Activated CD4-positive, alpha-beta T cell treated with anti-CD3 and anti-CD28 coated beads, Interleukin-2, amount 50 U/mL, for 24 hours (primary cell): ENCODE measurements at regions not wholly inside any gene's neighbourhood (a gene's known extent, or its start where the extent isn't known, plus 50 kb on each side); places are given as distances from the start of the nearest gene placed in this dataset.
"Not testable (repeated sequence)": the region's sequence is repeated elsewhere in the genome, so short reads cannot be mapped to it uniquely, and the experiment has no call there.

Source experiments
- DNase-seq, 2 donors: peaks; one replicate each; pipeline ENCODE4 v3.0.0-alpha.2; 2020; ENCODE audit warnings: low read depth in 1 of 2, low spot score in 1 of 2

DNA sequence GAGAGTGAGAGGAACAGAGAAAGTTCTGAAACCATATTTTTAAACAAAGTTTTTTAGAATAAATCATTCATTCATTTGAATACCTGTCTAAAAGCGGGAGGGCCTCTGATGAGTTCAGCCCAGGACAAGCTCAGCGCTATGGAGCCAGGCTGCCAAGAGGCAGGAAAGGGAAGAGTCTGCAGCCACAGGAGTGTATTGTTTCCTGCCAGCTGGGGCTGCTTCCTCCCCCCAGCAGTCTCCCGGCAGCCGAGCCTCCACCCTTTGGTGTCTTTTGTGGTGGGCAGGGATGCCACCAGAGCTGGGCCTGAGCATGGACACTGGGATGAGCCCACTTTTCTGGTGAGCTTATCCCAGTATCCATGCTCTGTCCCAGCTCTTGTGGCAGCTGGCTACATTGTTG is 199.5 kb upstream of the TPRG1 start:
- DNase-seq = no peak

DNA sequence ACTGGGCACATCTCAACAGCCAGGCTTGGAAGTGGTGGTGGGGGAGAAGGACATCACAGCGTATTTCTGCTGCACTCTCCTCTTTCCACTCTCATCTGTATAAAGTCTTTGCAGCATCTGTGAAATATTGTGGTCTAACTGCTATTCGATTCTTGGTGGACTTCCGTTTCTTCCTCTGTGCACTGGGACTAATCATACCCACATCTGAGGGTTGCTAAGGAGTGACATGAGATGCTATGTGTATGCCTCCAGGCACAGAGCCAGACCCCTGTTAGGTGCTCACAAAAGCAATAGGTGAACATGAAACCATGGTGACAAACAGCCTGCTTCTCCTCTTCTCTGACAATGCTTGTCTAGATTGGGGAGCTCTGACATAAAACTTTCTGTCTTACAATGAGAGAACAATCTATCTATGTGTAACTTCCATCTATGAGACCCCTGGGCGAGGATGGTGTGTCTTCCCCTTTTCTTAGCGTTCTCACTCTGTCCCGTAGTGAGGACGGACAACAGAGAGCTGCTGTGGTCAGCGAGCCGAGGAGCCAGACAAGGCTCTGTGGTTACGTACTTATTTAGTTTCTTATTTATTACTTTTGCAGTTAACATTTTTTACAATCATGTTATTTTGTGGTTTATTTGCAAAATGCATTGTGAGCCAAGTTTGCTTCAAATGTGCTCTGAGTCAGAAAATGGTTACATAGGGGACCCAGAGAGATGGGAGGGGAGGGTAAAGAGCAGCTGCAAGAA is 196.7 kb upstream of the TPRG1 start:
- DNase-seq = no peak

DNA sequence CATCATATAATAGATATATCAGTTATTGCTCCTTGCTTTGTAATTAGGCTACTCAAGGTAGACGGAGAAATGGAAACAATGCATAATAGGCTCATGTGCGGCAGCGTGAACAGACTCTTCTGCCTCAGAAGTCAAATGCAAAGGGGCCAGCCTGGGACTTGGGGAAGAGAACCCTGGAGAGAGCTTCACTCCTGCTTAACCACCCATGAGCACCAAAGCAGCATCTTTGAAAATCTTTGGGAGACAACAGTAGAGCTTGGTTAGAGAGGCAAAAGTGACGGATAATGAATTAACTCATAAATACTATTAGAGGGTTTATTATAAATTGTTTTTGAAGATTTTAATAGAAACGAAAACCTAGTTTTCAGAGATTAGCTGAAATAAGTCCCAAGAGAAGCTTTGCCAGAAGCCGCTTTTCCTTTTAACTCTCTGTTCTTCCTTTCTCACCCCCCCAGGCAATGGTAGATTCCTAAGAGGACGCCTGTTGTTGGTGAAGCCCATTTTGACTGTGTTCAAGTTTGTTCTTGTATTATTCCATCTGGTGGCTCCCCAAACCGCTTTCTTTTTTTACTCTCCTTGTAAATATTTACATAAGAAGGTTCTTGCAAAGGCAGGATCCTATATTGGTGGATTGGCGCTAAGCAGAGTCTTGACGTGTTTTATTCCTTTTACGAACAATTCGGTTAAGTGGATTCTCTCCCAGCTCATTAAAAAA is 196.0 kb upstream of the TPRG1 start:
- no peak for DNase-seq

DNA sequence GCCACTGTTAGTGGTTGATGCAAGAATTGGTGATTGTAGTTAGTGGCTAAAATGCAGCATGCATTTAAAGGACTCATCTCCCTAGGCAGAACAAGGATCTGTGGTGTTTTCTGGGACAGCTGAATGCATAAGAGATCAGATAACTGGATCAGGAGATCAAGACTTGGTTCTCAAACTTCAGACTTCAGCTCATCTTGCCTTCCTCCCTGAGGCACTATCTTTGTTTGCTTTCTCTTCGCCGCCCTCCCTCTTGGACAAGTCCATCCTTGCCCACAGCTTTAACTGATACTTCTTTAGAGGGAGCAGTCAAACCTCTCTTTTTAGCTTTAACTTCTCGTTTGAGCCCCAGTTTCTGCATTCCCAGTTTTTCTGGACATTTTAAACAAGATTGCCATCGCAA is 195.4 kb upstream of the TPRG1 start:
- DNase-seq = no peak

DNA sequence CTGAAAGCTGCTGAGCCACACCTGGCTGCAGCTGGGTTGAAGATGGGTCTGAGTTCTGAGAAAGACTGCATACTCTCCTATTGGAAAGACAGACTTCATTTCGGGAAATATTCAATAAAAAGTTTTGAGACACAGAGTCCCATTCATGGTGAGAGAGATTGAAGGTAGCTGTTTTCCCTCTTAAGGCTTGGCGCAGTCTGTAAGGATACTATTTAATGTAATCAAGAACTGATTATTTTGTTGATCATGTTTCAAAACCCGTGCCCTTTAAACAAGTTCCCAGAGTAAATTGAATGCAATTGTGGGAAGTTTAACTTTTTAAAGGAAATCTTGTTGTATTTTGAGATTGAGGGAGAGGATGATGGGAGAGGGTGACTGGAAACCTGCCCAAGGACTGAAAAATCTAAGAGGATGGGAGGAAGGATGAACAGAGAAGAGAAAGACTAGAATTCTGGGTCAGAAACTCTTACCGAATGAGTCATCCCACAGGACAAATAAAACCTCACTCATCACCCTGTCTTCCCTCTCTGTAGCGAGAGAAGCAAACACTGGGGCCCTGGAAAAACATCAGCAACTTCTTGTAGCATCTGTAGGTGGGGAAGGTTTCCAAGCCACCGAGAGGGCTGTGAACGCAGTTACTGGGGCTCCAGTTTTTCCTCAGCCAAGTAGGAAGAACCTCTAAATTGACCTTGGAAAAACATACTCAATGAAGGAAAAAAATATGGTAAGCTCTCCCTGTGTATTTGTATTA is 193.2 kb upstream of the TPRG1 start:
- DNase-seq = no peak

DNA sequence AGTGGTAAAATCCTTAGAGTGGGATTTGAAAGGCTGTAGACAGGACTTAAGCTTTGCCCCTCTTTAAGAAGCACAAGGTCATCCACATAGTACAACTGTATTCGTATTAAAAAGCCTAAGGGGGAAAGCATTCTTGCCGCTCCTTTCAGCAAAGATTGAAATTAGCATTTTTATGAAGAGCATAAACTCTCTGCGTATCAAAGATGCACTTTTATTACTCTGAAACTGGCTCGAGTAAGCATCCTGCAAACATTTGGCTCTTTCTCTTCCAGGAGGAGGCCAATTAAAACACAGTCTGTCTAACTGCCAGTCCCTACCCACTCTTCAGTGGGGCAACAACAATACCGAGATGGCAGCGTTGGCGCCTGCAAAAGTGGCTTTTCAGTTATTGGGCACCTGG is 192.5 kb upstream of the TPRG1 start:
- DNase-seq = no peak

DNA sequence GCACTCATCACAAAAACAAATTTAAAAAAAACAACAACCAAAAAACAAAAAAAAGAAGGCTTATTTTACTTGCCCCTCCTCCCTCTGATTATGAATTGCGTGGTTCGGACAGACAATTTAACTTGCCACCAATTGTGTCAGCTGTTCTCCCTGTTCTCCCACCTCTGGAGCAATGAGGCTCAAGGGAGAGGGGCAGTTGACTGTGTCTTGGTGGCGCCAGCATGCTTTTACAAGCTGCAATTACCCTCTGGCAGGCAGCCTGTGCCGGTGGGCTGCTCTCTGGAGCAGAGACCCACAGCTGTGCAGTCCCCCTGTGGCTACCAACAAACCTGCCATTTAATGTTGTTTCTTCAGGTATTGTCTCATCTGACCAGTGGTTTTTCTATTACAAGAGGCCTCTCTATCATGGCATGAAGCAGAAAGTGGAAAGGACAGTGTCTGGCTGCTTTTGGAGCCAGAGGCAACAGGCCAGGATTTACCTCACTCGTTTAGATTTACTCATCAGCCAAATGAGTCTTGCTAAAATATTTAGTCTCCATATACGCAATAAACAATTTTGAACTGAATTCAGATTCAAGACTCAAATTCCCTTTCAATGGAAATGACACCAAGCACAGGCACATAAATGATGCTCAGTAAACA is 192.0 kb upstream of the TPRG1 start:
- no peak for DNase-seq

DNA sequence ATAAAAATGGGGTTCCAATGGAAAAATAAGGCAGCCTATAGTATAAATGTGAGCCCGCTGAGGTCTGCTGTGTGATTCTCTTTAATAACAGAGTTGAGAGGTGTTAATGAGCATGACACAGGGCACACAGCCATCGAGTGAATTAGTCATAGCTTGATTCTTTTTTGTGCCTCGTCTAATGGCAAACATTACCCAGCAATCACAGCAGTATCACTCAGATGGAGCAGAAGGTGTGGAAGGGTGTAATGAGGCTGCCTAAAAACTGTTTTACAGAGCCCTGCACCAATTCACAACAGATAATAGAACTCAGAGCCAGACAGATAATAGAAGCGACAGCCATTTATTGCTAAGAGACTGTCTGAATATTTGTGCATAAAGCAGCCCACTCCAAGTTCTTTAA is 178.6 kb upstream of the TPRG1 start:
- DNase-seq = no peak

DNA sequence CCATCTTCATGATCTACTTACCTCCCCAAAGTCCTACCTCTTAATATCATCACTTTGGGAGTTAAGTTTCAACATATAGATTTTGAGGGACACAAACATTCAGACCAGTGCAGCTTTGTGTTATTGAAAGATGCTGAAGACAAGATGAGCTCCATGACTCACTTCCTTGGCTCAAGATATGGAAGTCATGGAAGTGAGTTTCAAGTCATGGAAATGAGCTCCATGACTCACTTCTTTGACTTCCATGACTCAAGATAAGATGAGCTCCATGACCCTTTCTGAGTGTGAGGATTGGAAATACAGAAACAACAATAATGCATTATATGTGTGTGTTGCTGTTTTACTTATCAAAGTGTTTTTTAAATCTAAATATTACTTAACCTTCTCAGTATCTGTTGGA is 170.2 kb upstream of the TPRG1 start:
- no peak for DNase-seq

DNA sequence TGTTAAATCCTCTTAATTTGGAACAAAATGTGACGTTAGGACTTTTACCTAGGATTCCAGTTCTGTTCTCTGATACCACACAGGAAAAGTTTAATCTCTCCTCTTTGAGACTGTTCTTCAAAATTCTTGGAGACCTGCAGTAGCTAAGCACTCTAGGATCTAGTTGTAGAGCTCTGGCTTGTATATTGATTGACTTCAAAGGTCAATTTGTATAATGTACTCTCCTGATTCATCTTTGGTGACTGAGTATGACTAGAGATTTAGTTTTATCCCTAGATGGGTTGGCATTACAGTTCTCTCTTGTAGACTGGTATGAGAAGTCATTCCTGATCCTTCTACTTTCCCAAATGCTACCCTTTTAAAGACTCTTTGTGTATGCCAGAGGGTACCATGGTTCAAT is 168.4 kb upstream of the TPRG1 start:
- no peak for DNase-seq

DNA sequence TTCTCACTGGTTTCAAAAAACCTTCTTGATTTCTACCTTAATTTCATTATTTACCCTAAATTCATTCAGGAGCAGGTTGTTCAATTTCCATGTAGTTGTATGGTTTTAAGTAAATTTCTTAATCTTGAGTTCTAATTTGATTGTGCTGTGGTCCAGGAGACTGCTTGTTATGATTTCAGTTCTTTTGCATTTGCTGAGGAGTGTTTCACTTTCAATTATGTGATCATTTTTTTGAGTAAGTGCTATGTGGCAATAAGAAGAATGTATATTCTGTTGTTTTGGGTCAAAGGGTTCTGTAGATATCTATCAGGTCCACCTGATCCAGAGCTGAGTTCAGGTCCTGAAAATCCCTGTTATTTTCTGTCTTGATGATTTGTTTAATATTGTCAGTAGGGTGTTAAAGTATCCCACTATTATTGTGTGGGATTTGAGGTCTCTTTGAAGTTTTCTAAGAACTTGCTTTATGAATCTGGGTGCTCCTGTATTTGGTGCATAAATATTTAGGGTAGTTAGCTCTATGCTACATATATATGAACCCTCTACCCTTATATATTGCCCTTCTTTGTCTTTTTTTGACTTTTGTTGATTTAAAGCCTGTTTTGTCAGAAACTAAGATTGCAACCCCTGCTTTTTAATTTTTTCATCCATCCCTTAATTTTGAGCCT is 158.4 kb upstream of the TPRG1 start:
- no peak for DNase-seq

DNA sequence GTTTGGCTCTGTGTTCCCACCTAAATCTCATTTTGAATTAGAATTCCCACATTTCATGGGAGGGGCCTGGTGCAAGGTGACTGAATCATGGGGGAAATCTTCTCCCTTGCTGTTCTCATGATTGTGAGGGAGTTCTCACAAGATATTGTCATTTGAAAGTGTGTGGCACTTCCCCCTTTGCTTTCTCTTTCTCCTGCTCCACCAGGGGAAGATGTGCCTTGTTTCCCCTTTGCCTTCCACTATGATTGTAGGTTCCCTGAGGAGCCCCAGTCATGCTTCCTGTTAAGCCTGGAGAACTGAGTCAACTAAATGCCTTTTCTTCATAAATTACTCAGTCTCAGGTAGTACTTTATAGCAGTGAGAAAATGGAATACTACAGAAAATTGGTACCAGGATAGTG is 157.2 kb upstream of the TPRG1 start:
- no peak for DNase-seq

DNA sequence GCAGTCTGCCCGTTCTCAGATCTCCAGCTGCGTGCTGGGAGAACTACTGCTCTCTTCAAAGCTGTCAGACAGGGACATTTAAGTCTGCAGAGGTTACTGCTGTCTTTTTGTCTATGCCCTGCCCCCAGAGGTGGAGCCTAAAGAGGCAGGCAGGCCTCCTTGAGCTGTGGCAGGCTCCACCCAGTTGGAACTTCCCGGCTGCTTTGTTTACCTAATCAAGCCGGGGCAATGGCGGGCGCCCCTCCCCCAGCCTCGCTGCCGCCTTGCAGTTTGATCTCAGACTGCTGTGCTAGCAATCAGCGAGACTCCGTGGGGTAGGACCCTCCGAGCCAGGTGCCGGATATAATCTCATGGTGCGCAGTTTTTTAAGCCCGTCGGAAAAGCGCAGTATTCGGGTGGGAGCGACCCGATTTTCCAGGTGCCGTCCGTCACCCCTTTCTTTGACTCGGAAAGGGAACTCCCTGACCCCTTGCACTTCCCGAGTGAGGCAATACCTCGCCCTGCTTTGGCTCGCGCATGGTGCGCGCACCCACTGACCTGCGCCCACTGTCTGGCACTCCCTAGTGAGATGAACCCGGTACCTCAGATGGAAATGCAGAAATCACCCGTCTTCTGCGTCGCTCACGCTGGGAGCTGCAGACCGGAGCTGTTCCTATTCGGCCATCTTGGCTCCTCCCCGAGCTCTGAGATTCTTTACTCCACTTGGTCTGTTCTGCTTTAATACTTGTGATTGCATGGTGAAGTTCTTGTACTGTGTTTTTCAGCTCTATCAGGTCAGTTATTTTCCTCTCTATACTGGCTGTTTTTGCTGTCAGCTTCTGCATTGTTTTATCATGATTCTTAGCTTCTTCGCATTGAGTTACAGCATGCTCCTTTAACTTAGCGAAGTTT is 148.9 kb upstream of the TPRG1 start:
- DNase-seq = not testable (repeated sequence)

DNA sequence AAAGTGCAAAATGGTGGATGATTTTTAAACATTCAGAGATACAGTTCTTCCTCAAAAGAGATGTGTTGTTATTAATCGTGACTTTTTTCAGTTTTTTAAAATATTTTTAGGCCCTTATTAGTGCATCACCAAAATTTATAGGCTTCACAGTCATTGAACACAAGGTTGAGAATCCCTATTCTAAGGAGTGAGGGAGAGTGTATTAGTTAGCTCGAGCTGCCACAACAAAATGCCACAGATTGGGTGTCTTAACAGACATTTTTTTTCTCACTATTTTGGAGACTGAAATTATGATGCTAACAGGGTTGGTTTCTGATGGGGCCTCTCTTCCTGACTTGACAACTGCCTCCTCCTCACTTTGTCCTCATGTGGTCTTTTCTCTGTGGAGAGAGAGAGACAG is 145.9 kb upstream of the TPRG1 start:
- no peak for DNase-seq

DNA sequence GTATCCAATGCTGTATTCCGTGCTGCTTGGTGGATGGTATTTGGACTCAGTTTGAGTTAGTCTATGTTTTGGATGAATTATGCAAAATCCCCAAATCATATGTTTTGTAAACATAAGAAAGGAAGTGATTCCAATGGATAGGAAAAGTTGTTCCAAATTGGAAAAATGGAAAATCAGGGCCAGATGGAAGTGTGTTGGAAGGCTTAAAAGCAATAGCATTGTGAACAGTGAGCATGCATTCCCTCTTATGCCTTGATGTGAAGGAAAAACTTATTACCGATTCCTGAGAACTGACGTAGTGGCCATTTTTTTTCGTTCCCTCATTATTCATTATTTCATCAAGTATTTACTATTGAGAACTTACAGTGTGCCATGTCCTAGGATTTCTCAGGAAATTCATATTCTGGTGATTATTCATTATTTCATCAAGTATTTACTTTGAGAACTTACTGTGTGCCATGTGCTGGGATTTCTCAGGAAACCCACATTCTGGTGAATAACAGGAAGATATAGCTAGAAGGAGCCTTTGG is 144.1 kb upstream of the TPRG1 start:
- no peak for DNase-seq

DNA sequence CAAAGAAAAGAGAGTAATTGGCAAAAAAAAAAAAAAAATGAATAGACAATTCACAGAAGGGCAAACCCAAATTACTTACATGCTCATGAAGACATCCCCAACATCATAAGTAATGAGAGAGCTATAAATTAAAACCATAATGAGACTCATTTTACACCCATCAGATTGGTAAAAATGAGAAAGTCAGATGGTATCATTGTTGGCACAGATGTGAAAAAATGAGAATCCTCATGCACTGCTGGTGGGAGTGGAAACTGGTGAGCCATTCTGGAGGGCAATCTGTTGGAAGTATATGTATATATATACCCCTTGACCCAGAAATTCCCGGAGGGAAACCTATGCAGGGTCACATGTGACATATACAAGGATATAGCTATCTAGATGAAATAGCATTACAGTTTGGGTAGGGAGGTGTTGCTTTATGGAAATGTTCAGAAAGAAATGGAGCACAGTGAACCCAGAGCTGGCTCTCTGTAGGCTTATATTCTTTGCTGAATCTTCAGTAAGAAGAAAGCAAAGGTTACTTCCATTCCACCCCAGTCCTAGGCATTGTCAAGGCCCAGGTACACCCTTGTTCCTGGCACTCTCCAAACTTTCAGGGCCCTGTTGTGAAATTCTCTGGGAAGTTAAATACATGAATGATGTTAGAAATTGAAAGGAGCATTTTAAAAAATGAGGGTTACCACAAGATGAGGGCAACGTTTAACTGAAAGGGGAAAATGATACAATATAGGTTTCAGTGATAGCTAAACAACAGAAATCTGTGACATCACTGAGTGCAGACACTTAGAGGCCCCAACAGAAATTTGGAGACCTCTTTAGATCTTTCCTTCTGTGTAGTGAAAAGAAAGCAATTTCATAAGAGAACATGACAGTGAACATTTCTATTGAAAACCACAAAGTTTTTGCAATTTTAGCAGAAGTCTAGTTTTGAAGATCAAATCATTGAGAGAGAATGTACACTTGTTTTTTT is 132.7 kb upstream of the TPRG1 start:
- DNase-seq = no peak

DNA sequence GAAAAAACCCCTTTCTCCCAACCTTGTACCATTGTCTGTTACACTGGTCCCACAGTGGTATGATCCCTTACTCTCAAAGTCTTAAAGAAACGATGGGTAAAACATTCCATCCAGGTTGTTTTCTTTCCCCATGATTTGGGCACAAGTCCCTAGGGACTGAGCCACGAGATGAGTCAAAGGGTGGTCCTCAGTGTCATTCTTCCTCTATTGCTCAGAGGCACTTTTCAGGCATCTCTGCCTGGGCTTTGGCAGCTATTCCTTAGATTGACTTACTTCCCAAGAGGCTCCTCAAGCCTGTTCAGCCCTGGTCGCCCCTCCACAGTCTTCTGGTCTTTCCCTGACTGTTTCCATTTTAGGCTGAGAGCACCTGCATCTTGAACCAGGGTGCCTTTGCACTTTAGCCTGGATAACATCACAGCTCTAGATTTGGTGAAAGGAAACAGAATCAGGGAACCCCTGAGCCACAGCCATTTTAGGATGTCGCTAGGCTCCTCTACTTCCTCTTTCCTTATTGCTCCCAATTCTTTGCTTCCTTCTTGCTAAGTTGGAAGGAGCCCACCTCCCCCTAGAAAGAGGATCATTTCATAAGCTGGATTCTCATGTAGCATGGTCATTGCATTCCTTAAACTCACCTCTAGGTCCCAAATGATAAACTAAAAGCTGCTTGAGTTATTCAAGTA is 131.0 kb upstream of the TPRG1 start:
- no peak for DNase-seq

DNA sequence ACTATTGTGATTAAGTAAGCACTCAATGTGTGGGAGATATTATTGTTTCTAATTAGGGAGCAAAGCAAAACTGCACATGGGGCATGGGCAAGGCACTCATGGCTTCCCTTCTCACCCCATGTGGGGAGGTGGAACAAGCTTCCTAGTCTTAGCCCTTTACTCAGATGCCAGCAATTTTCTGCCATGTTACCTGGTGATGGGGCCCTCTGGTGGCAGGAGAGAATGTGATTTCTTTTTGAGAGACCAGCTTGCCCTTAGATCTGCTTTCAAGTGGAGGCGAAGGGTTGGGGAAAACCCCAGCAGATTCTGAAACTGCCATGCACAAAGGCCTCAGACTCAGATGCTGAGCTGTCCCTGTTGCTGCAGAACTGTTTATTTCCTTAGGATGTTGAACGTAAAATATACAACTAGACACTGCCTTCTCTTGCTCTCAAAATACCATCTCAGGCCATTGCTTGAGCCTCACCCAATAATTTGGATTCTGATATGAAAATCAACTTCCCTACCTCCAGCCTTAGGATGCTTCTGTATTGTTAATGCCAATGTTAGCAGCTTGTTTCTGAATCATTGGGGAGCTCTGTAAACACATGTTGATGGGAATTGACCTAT is 130.2 kb upstream of the TPRG1 start:
- DNase-seq = peak; percentile 38 to 79
